WTC11 (cell line): ENCODE measurements at regions not wholly inside any gene's neighbourhood (a gene's known extent, or its start where the extent isn't known, plus 50 kb on each side); places are given as distances from the start of the nearest gene placed in this dataset.

Source experiments
- ATAC-seq: fragments of 200-7000 bp; cut with Tn5 transposase; 2 replicates; pipeline ENCODE4 v1.10.0; 2021; ENCODE audit warnings: mild to moderate bottlenecking, moderate library complexity
- CTCF ChIA-PET: fragments of 300-600 bp; sonication (Branson Sonifier 250); formaldehyde crosslinking; loops from one replicate; lab custom pipeline; 2021; ENCODE audit warnings: antibody characterized with exemption; lab: Charles Lee
- POLR2A ChIA-PET: fragments of 350-600 bp; sonication (Branson Sonifier 250); formaldehyde crosslinking; loops from one replicate; lab custom pipeline; 2021; ENCODE audit warnings: antibody characterized with exemption; lab: Charles Lee
- DNase-seq: peaks from one replicate; pipeline ENCODE4 v3.0.0; 2021; ENCODE audit warnings: low spot score
- H3K27ac Mint-ChIP-seq: 2 replicates; pipeline ENCODE4 v1.8.0; 2021; ENCODE audit warnings: mixed read lengths
- H3K27me3 Mint-ChIP-seq: 2 replicates; pipeline ENCODE4 v1.8.0; 2021; ENCODE audit warnings: low read depth, mild to moderate bottlenecking, moderate library complexity, mixed read lengths
- H3K36me3 Mint-ChIP-seq: 2 replicates; pipeline ENCODE4 v1.8.0; 2021; ENCODE audit warnings: mixed read lengths
- H3K4me1 Mint-ChIP-seq: 2 replicates; pipeline ENCODE4 v1.8.0; 2022; ENCODE audit warnings: mixed read lengths
- H3K4me3 Mint-ChIP-seq: 2 replicates; pipeline ENCODE4 v1.8.0; 2021; ENCODE audit warnings: mild to moderate bottlenecking, moderate library complexity, mixed read lengths
- H3K9me3 Mint-ChIP-seq: 2 replicates; pipeline ENCODE4 v1.8.0; 2021; ENCODE audit warnings: mixed read lengths
- CBFB ChIP-seq: sonication (generic); formaldehyde crosslinking; IDR thresholded peaks from 2 replicates; pipeline ENCODE4 v1.8.1; 2022; ENCODE audit warnings: mild to moderate bottlenecking, low read depth, missing genetic modification reagents
- E2F4 ChIP-seq: sonication (generic); formaldehyde crosslinking; IDR thresholded peaks from 2 replicates; pipeline ENCODE4 v1.8.1; 2022; ENCODE audit warnings: low read depth, mild to moderate bottlenecking, moderate library complexity, missing genetic modification reagents, borderline replicate concordance
- ETV6 ChIP-seq: sonication (generic); formaldehyde crosslinking; IDR thresholded peaks from 2 replicates; pipeline ENCODE4 v1.8.1; 2022; ENCODE audit warnings: mild to moderate bottlenecking, missing genetic modification reagents
- FOXP1 ChIP-seq: sonication (generic); formaldehyde crosslinking; IDR thresholded peaks from 2 replicates; pipeline ENCODE4 v1.8.0; 2022; ENCODE audit warnings: missing genetic modification reagents, mild to moderate bottlenecking, moderate library complexity, borderline replicate concordance
- HMGXB4 ChIP-seq: sonication (generic); formaldehyde crosslinking; IDR thresholded peaks from 2 replicates; pipeline ENCODE4 v1.8.1; 2023; ENCODE audit warnings: mild to moderate bottlenecking, moderate library complexity, missing genetic modification reagents
- IRF2 ChIP-seq: sonication (generic); formaldehyde crosslinking; IDR thresholded peaks from 2 replicates; pipeline ENCODE4 v1.8.0; 2022; ENCODE audit warnings: low read depth, missing genetic modification reagents, borderline replicate concordance
- NR1H2 ChIP-seq: sonication (generic); formaldehyde crosslinking; IDR thresholded peaks from 2 replicates; pipeline ENCODE4 v1.9.0; 2021; ENCODE audit warnings: mild to moderate bottlenecking, moderate library complexity, missing genetic modification reagents
- PREB ChIP-seq: sonication (generic); formaldehyde crosslinking; IDR thresholded peaks from 2 replicates; pipeline ENCODE4 v1.8.1; 2022; ENCODE audit warnings: mild to moderate bottlenecking, missing genetic modification reagents, moderate library complexity, borderline replicate concordance
- PRRX2 ChIP-seq: fragments of 250-450 bp; sonication (Bioruptor Pico); IDR thresholded peaks from 2 replicates; pipeline ENCODE4 v1.8.0; 2021; ENCODE audit warnings: mild to moderate bottlenecking
- RELA ChIP-seq: sonication (generic); formaldehyde crosslinking; IDR thresholded peaks from 2 replicates; pipeline ENCODE4 v1.8.1; 2022; ENCODE audit warnings: missing genetic modification reagents, mild to moderate bottlenecking, borderline replicate concordance
- RORB ChIP-seq: fragments of 250-450 bp; sonication (Bioruptor Pico); IDR thresholded peaks from 2 replicates; pipeline ENCODE4 v1.9.0; 2021; ENCODE audit warnings: mild to moderate bottlenecking
- SMAD3 ChIP-seq: sonication (generic); formaldehyde crosslinking; IDR thresholded peaks from 2 replicates; pipeline ENCODE4 v1.8.0; 2022; ENCODE audit warnings: missing genetic modification reagents, mild to moderate bottlenecking, borderline replicate concordance
- STAT6 ChIP-seq: sonication (generic); formaldehyde crosslinking; conservative IDR thresholded peaks from 2 replicates; pipeline ENCODE4 v1.8.1; 2023; ENCODE audit warnings: mild to moderate bottlenecking, low read depth, missing genetic modification reagents, moderate library complexity
- ZBTB43 ChIP-seq: sonication (generic); formaldehyde crosslinking; IDR thresholded peaks from 2 replicates; pipeline ENCODE4 v1.8.1; 2023; ENCODE audit warnings: mild to moderate bottlenecking, missing genetic modification reagents
- ZNF317 ChIP-seq: sonication (generic); formaldehyde crosslinking; IDR thresholded peaks from 2 replicates; pipeline ENCODE4 v1.8.1; 2023; ENCODE audit warnings: low read depth, mild to moderate bottlenecking, moderate library complexity, missing genetic modification reagents, borderline replicate concordance

GRCh38 chr10:36129051-36129450 lies 487.0 kb upstream of the FZD8 start:
- Mint-ChIP-seq H3K4me3 (no peak overlapping the region), H3K4me1 (peaks cover 3% of the 10 kb centered on the region; the same call in 1 of the 2 replicates)
- no peak for DNase-seq

GRCh38 chr10:36126076-36126475 lies 484.0 kb upstream of the FZD8 start:
- CTCF ChIA-PET: no interaction called here

More at GRCh38 chr10:36129051-36129450, 487.0 kb upstream of the FZD8 start:
- no peak for ATAC-seq
- Mint-ChIP-seq H3K27me3 (no peaks in the 10 kb centered on the region), H3K9me3 (peaks cover 2% of the 10 kb centered on the region), H3K36me3 (no peaks in the 10 kb centered on the region)
- CTCF ChIA-PET: interaction anchor here (0.7 kb wide), 1 partner anchor 383 kb away, joined by 3 read pairs; no protein-coding TSS in a partner anchor
- TF ChIP-seq NR1H2 (CRISPR knock-in tag) (no peak), IRF2 (no peak), PREB (no peak)
- TF ChIP-seq, all 79 proteins: peak for 0
- H3K27ac Mint-ChIP-seq: no peak overlapping the region
- POLR2A ChIA-PET: interaction anchor here (0.7 kb wide), 1 partner anchor 488 kb away, joined by 3 read pairs; no protein-coding TSS in a partner anchor

GRCh38 chr10:36119455-36119854 lies 477.4 kb upstream of the FZD8 start:
- CTCF ChIA-PET: no interaction called here

More at GRCh38 chr10:36126076-36126475, 484.0 kb upstream of the FZD8 start:
- Mint-ChIP-seq H3K27me3 (no peaks in the 10 kb centered on the region), H3K9me3 (peaks cover 12% of the 10 kb centered on the region), H3K4me3 (no peak overlapping the region), H3K36me3 (no peaks in the 10 kb centered on the region), H3K27ac (no peak overlapping the region), H3K4me1 (no peaks in the 10 kb centered on the region)
- TF ChIP-seq SMAD3 (CRISPR knock-in tag) (no peak), ZNF317 (no peak), RELA (CRISPR knock-in tag) (no peak), HMGXB4 (no peak), CBFB (no peak)
- POLR2A ChIA-PET: no interaction called here
- no peak for DNase-seq
- no peak for ATAC-seq

GRCh38 chr10:36118314-36118713 lies 476.2 kb upstream of the FZD8 start:
- H3K27ac Mint-ChIP-seq: no peak overlapping the region
- H3K4me3 Mint-ChIP-seq: no peak overlapping the region
- no peaks in the 10 kb centered on the region for H3K36me3 Mint-ChIP-seq
- H3K27me3 Mint-ChIP-seq: no peaks in the 10 kb centered on the region
- peaks cover 7% of the 10 kb centered on the region; the same call in 1 of the 2 replicates for H3K4me1 Mint-ChIP-seq
- CTCF ChIA-PET: interaction anchor here (0.8 kb wide), 1 partner anchor 15 kb away, joined by 3 read pairs; no protein-coding TSS in a partner anchor
- POLR2A ChIA-PET: no interaction called here
- ATAC-seq (no peak), DNase-seq (no peak)
- H3K9me3 Mint-ChIP-seq: peaks cover 3% of the 10 kb centered on the region
- TF ChIP-seq STAT6 (no peak), ZBTB43 (no peak), FOXP1 (CRISPR knock-in tag) (no peak), PRRX2 (no peak), E2F4 (CRISPR knock-in tag) (no peak)

More at GRCh38 chr10:36119455-36119854, 477.4 kb upstream of the FZD8 start:
- Mint-ChIP-seq H3K36me3 (no peaks in the 10 kb centered on the region), H3K27me3 (no peaks in the 10 kb centered on the region)
- ATAC-seq (no peak), DNase-seq (no peak)
- no peak for TF ChIP-seq ETV6 (CRISPR knock-in tag)
- TF ChIP-seq RORB (CRISPR knock-in tag): no peak
- no peak for TF ChIP-seq STAT6
- TF ChIP-seq, all 79 proteins: peak for 0
- Mint-ChIP-seq H3K9me3 (peaks cover 12% of the 10 kb centered on the region), H3K27ac (no peak overlapping the region), H3K4me3 (no peak overlapping the region), H3K4me1 (peaks cover 7% of the 10 kb centered on the region; the same call in 1 of the 2 replicates)
- POLR2A ChIA-PET: no interaction called here
